HG02678 (cell line): ENCODE measurements at regions not wholly inside any gene's neighbourhood (a gene's known extent, or its start where the extent isn't known, plus 50 kb on each side); places are given as distances from the start of the nearest gene placed in this dataset.

Experiments
- ATAC-seq: cut with Tn5 transposase; IDR thresholded peaks from one replicate; pipeline ENCODE4 v1.9.1; 2021; ENCODE audit warnings: mild to moderate bottlenecking, moderate library complexity; ENCODE audit not compliant: unreplicated experiment

- no peak for ATAC-seq
Observed at GRCh38 chr2:236743039-236743920, 173.7 kb downstream of the ACKR3 start.

GRCh38 chr2:236743921-236744280 is 174.3 kb downstream of the ACKR3 start:
- no peak for ATAC-seq

- no peak for ATAC-seq
Observed at GRCh38 chr2:236744281-236744705, 174.7 kb downstream of the ACKR3 start.

- ATAC-seq = no peak
Observed at GRCh38 chr2:236744716-236745115, 175.1 kb downstream of the ACKR3 start.

- ATAC-seq = no peak
Observed at GRCh38 chr2:236745420-236746210, 176.0 kb downstream of the ACKR3 start.

- no peak for ATAC-seq
Observed at GRCh38 chr2:236746833-236747232, 177.2 kb downstream of the ACKR3 start.

- no peak for ATAC-seq
Observed at GRCh38 chr2:236747426-236747825, 177.8 kb downstream of the ACKR3 start.

GRCh38 chr2:236747925-236748324 is 178.3 kb downstream of the ACKR3 start:
- ATAC-seq = no peak

GRCh38 chr2:236748385-236748784 is 178.8 kb downstream of the ACKR3 start:
- ATAC-seq = no peak

GRCh38 chr2:236748801-236749200 is 179.2 kb downstream of the ACKR3 start:
- no peak for ATAC-seq

- no peak for ATAC-seq
Observed at GRCh38 chr2:236749346-236749745, 179.7 kb downstream of the ACKR3 start.

GRCh38 chr2:236752096-236752495 is 182.5 kb downstream of the ACKR3 start:
- no peak for ATAC-seq

GRCh38 chr2:236753606-236754270 is 184.1 kb downstream of the ACKR3 start:
- no peak for ATAC-seq

GRCh38 chr2:236754271-236754944 is 184.8 kb downstream of the ACKR3 start:
- no peak for ATAC-seq

GRCh38 chr2:236755278-236755840 is 185.7 kb downstream of the ACKR3 start:
- ATAC-seq = no peak

GRCh38 chr2:236758406-236758805 is 188.8 kb downstream of the ACKR3 start:
- ATAC-seq = no peak

GRCh38 chr2:236760246-236760645 is 190.6 kb downstream of the ACKR3 start:
- ATAC-seq = no peak

GRCh38 chr2:236761358-236761757 is 191.7 kb downstream of the ACKR3 start:
- no peak for ATAC-seq

- no peak for ATAC-seq
Observed at GRCh38 chr2:236762628-236763027, 193.0 kb downstream of the ACKR3 start.

- ATAC-seq = no peak
Observed at GRCh38 chr2:236763857-236764256, 194.2 kb downstream of the ACKR3 start.

- no peak for ATAC-seq
Observed at GRCh38 chr2:236764716-236765115, 195.1 kb downstream of the ACKR3 start.
